IMR-90 (cell line): ENCODE measurements at regions not wholly inside any gene's neighbourhood (a gene's known extent, or its start where the extent isn't known, plus 50 kb on each side); places are given as distances from the start of the nearest gene placed in this dataset.

Experiments
- ATAC-seq: fragments of 200-7000 bp; cut with Tn5 transposase; 2 replicates; pipeline ENCODE4 v1.9.1; 2020; ENCODE audit warnings: low read depth, mild to moderate bottlenecking, moderate library complexity
- BruUV-seq: library from RNA; stranded (reverse); fragments of 400-500 nt; replicated peaks from 2 replicates; lab custom pipeline; 2021; lab: Mats Ljungman, UMichigan
- CTCF ChIA-PET: fragments of 300-600 bp; formaldehyde crosslinking; extraction: SDS; loops from one replicate; lab custom pipeline; 2021; ENCODE audit warnings: antibody characterized with exemption; lab: Yijun Ruan, JAX
- POLR2A ChIA-PET: fragments of 300-600 bp; sonication (Branson Sonifier 250); formaldehyde crosslinking; loops from one replicate; lab custom pipeline; 2022; ENCODE audit warnings: antibody characterized with exemption; ENCODE audit not compliant: unreplicated experiment; lab: Charles Lee
- DNase-seq: peaks from one replicate; pipeline ENCODE4 v3.0.0; 2013
- H2AFZ ChIP-seq: replicated peaks from 2 replicates; pipeline ENCODE3; 2013; ENCODE audit warnings: low read length, mild to moderate bottlenecking; ENCODE audit not compliant: poor library complexity
- H2AK5ac ChIP-seq: 2 replicates; pipeline ENCODE4 v1.6.1; 2013; ENCODE audit warnings: low read depth, low read length, inconsistent platforms
- H2AK9ac ChIP-seq: replicated peaks from 2 replicates; pipeline ENCODE3; 2013; ENCODE audit warnings: mild to moderate bottlenecking, low read depth, low read length, moderate library complexity; ENCODE audit not compliant: poor library complexity
- H2BK120ac ChIP-seq: 2 replicates; pipeline ENCODE4 v1.6.1; 2013; ENCODE audit warnings: low read depth, low read length, inconsistent platforms
- H2BK15ac ChIP-seq: 3 replicates; pipeline ENCODE4 v1.6.1; 2013; ENCODE audit warnings: low read depth, low read length, inconsistent platforms
- H2BK20ac ChIP-seq: 2 replicates; pipeline ENCODE4 v1.6.1; 2013; ENCODE audit warnings: low read depth, mild to moderate bottlenecking, inconsistent platforms, low read length, moderate library complexity
- H2BK5ac ChIP-seq: 2 replicates; pipeline ENCODE4 v1.6.1; 2013; ENCODE audit warnings: mild to moderate bottlenecking, low read depth, low read length, inconsistent platforms; ENCODE audit not compliant: poor library complexity, severe bottlenecking
- H3K14ac ChIP-seq: replicated peaks from 2 replicates; pipeline ENCODE4 v1.6.1; 2013; ENCODE audit warnings: low read depth, low read length, inconsistent platforms
- H3K18ac ChIP-seq: 2 replicates; pipeline ENCODE4 v1.6.1; 2013; ENCODE audit warnings: low read depth, low read length, control low read depth
- H3K23ac ChIP-seq: 2 replicates; pipeline ENCODE4 v1.6.1; 2013; ENCODE audit warnings: low read depth, low read length, inconsistent platforms
- H3K27ac ChIP-seq: 2 replicates; pipeline ENCODE4 v1.5.1; 2013; ENCODE audit warnings: mild to moderate bottlenecking, control low read depth, low read length; ENCODE audit not compliant: insufficient read depth
- H3K27me3 ChIP-seq: 2 replicates; pipeline ENCODE4 v1.6.1; 2013; ENCODE audit warnings: low read length; ENCODE audit not compliant: control insufficient read depth, insufficient read depth
- H3K36me3 ChIP-seq: 2 replicates; pipeline ENCODE4 v1.6.1; 2013; ENCODE audit warnings: low read length, mixed read lengths; ENCODE audit not compliant: control insufficient read depth, insufficient read depth
- H3K4ac ChIP-seq: 2 replicates; pipeline ENCODE4 v1.6.1; 2013; ENCODE audit warnings: low read depth, low read length, inconsistent platforms
- H3K4me1 ChIP-seq: 2 replicates; pipeline ENCODE4 v1.6.1; 2013; ENCODE audit warnings: low read length, mixed read lengths; ENCODE audit not compliant: control insufficient read depth, insufficient read depth
- H3K4me2 ChIP-seq: 2 replicates; pipeline ENCODE4 v1.6.1; 2013; ENCODE audit warnings: low read depth, mild to moderate bottlenecking, control low read depth, low read length, moderate library complexity
- H3K4me3 ChIP-seq: 2 replicates; pipeline ENCODE4 v1.5.1; 2013; ENCODE audit warnings: low read depth, mild to moderate bottlenecking, control low read depth, low read length, moderate library complexity; ENCODE audit not compliant: insufficient read depth
- H3K56ac ChIP-seq: 2 replicates; pipeline ENCODE4 v1.6.1; 2013; ENCODE audit warnings: low read length, inconsistent platforms; ENCODE audit not compliant: insufficient read depth; ENCODE audit errors: extremely low read depth
- H3K79me1 ChIP-seq, 2 experiments: 2 replicates each; pipeline ENCODE4 v1.6.1; 2013; ENCODE audit warnings: low read length in 2 of 2, inconsistent platforms in 1 of 2, low read depth in 1 of 2
- H3K9ac ChIP-seq: 2 replicates; pipeline ENCODE4 v1.6.1; 2013; ENCODE audit warnings: low read depth, low read length, control low read depth
- H3K9me1 ChIP-seq: 2 replicates; pipeline ENCODE4 v1.6.1; 2013; ENCODE audit warnings: low read length, inconsistent platforms; ENCODE audit not compliant: insufficient read depth
- H3K9me3 ChIP-seq: 2 replicates; pipeline ENCODE4 v1.6.1; 2013; ENCODE audit warnings: low read length; ENCODE audit not compliant: control insufficient read depth, insufficient read depth
- H4K20me1 ChIP-seq: 2 replicates; pipeline ENCODE4 v1.6.1; 2013; ENCODE audit warnings: low read length, inconsistent platforms; ENCODE audit not compliant: insufficient read depth
- H4K5ac ChIP-seq: 2 replicates; pipeline ENCODE4 v1.6.1; 2013; ENCODE audit warnings: mild to moderate bottlenecking, low read depth, low read length, control low read depth
- H4K8ac ChIP-seq, 2 experiments: 2 replicates each; pipeline ENCODE4 v1.6.1; 2013; ENCODE audit warnings: low read depth in 2 of 2, low read length in 2 of 2, control low read depth in 1 of 2, inconsistent platforms in 1 of 2
- H4K91ac ChIP-seq: 2 replicates; pipeline ENCODE4 v1.6.1; 2013; ENCODE audit warnings: low read depth, low read length, inconsistent platforms; ENCODE audit not compliant: insufficient read depth
- CHD1 ChIP-seq: IDR thresholded peaks from 2 replicates; pipeline ENCODE4 v1.6.1; 2012; ENCODE audit warnings: low read depth, low read length, improper control_type of control experiment
- CTCF ChIP-seq: conservative IDR thresholded peaks from 2 replicates; pipeline ENCODE4 v1.5.1; 2012; ENCODE audit warnings: mild to moderate bottlenecking, low read depth, low read length, improper control_type of control experiment
- MAFK ChIP-seq: IDR thresholded peaks from 2 replicates; pipeline ENCODE4 v1.6.1; 2012; ENCODE audit warnings: low read depth, low read length, improper control_type of control experiment
- POLR2A ChIP-seq: IDR thresholded peaks from 2 replicates; pipeline ENCODE4 v1.6.1; 2012; ENCODE audit warnings: mild to moderate bottlenecking, low read depth, low read length
- WGBS, 2 experiments: methylation state at CpG; one replicate each; pipeline versions ENCODE4 v1.1.5 to v1.1.7; 2013; ENCODE audit warnings: missing lambda C conversion rate in 2 of 2; ENCODE audit not compliant: insufficient read length in 1 of 2; ENCODE audit errors: extremely low coverage in 2 of 2; 5-methylcytosine and 5-hydroxymethylcytosine counted together
- dilution Hi-C: fragments of 300-500 bp; cut with HindIII; formaldehyde crosslinking; loops from one replicate; pipeline ENCODE4 v1.14.3; 2018; ENCODE audit warnings: low sequenced_read_pairs; ENCODE audit not compliant: unreplicated experiment
- in situ Hi-C: fragments of 300-500 bp; cut with MboI; formaldehyde crosslinking; loops from 3 replicates; pipeline ENCODE4 v1.14.3; 2019; ENCODE audit warnings: low sequenced_read_pairs, inconsistent platforms, mixed read lengths
- intact Hi-C: fragments of 100-400 bp; cut with micrococcal nuclease; formaldehyde crosslinking; loops from 2 replicates; pipeline ENCODE4 v1.10.0; 2022
- TF ChIP-seq, protein P1 (sequence below): fragments of 150-350 bp; IDR thresholded peaks from 2 replicates; pipeline ENCODE4 v1.6.1; 2016; ENCODE audit warnings: low read depth, mild to moderate bottlenecking, low read length, moderate library complexity, borderline replicate concordance
- TF ChIP-seq, protein P2 (sequence below): fragments of 150-350 bp; IDR thresholded peaks from 2 replicates; pipeline ENCODE4 v1.6.1; 2017; ENCODE audit warnings: mild to moderate bottlenecking, antibody characterized with exemption, low read length, low read depth

DNA sequence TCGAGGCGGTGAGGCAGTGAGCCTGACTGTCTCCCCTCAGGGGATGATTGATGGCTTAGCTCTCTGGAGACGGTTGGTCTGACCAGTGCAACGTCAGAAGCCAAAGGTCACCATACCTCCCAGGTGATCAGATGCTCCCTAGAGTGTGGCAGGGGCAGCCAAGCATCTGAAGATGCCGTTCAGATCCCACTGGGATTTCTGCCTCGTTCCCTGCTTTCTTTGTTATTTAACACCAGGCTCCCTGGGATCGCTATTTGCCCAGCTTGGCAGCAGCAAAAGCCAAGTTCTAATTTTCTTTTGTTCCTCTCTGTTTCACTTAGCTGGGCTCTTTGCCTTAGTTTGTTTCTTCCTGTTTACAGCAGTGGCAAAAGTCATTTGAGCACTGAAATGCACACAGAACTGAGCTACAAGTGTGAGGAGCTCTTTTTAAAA is 53.5 kb upstream of the SVIL start:
- peak overlapping the region; percentile 5; the same call in 1 of the 2 replicates for H2BK120ac ChIP-seq
- DNase-seq (no peak), ATAC-seq (no peak)
- peak overlapping the region; percentile 34; the same call in 1 of the 2 replicates for H3K4me2 ChIP-seq
- H2AK5ac ChIP-seq = peak overlapping the region; percentile 84; the same call in 1 of the 2 replicates
- no peak overlapping the region for H4K5ac ChIP-seq
- WGBS, 2 experiments = 12% methylated on average over 4 of the region's 7 CpGs; no CpG with 5 or more reads in 1 of the 2 experiments
- peaks cover 12% of the 10 kb centered on the region for H3K4me1 ChIP-seq
- ChIA-PET CTCF (interaction anchor here (0.6 to 1.1 kb wide), 4 partner anchors 11 to 228 kb away, joined by 3 to 5 read pairs (median 4); no protein-coding TSS in a partner anchor), POLR2A (no interaction called here)
- H2BK5ac ChIP-seq = no peak overlapping the region
- H2AK9ac ChIP-seq = peak overlapping the region; percentile 2
- dilution Hi-C loops = no loop called here
- no peak overlapping the region for H4K8ac ChIP-seq
- no peak overlapping the region for H3K9ac ChIP-seq
- H3K23ac ChIP-seq = peak overlapping the region; percentile 35; the same call in 1 of the 2 replicates
- H3K27ac ChIP-seq = peak overlapping the region; percentile 10
- peaks cover 5% of the 10 kb centered on the region; the same call in 1 of the 2 replicates for H3K36me3 ChIP-seq
- no peak overlapping the region for H4K91ac ChIP-seq
- H3K9me3 ChIP-seq = no peaks in the 10 kb centered on the region
- no TSS peak for BruUV-seq
- peaks cover 33 to 55% of the 10 kb centered on the region in 2 experiments for H3K79me1 ChIP-seq
- H3K14ac ChIP-seq = peak overlapping the region; percentile 43; the same call in 1 of the 2 replicates
- TF ChIP-seq POLR2A (no peak), CHD1 (no peak), MAFK (no peak), CTCF (no peak)
- TF ChIP-seq, protein P1, sequence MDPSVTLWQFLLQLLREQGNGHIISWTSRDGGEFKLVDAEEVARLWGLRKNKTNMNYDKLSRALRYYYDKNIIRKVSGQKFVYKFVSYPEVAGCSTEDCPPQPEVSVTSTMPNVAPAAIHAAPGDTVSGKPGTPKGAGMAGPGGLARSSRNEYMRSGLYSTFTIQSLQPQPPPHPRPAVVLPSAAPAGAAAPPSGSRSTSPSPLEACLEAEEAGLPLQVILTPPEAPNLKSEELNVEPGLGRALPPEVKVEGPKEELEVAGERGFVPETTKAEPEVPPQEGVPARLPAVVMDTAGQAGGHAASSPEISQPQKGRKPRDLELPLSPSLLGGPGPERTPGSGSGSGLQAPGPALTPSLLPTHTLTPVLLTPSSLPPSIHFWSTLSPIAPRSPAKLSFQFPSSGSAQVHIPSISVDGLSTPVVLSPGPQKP = no peak
- TF ChIP-seq, protein P2, sequence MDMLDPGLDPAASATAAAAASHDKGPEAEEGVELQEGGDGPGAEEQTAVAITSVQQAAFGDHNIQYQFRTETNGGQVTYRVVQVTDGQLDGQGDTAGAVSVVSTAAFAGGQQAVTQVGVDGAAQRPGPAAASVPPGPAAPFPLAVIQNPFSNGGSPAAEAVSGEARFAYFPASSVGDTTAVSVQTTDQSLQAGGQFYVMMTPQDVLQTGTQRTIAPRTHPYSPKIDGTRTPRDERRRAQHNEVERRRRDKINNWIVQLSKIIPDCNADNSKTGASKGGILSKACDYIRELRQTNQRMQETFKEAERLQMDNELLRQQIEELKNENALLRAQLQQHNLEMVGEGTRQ = no peak
- in situ Hi-C loops = no loop called here
- 0 out of 2 replicates have a peak overlapping the region, but pooled peaks have one; percentile 14 for H2BK20ac ChIP-seq
- H3K27me3 ChIP-seq = no peaks in the 10 kb centered on the region
- peaks cover 39% of the 10 kb centered on the region for H4K20me1 ChIP-seq
- no peak overlapping the region for H3K4me3 ChIP-seq
- intact Hi-C loops = no loop called here
- no peak overlapping the region for H3K18ac ChIP-seq
- peak overlapping the region; percentile 28 for H3K4ac ChIP-seq
- peaks cover 13% of the 10 kb centered on the region; the same call in 1 of the 2 replicates for H3K9me1 ChIP-seq
- peak overlapping the region; percentile 57; the same call in 2 of the 3 replicates for H2BK15ac ChIP-seq
- H2AFZ ChIP-seq = no peak overlapping the region
- no peak overlapping the region for H3K56ac ChIP-seq
